ENCODE measurements at regions not wholly inside any gene's neighbourhood (a gene's known extent, or its start where the extent isn't known, plus 50 kb on each side); places are given as distances from the start of the nearest gene placed in this dataset.

- no peak for TF ChIP-seq CTCF (IDR thresholded peaks at IDR 0.05; ENCODE audit: control extremely low read depth in 1 of 3, insufficient read depth in 1 of 3, low read depth in 1 of 3, low read length in 3 of 3)
- TF ChIP-seq JUN (IDR thresholded peaks at IDR 0.05; ENCODE audit: low read depth, low read length), result no peak
- no peak for TF ChIP-seq NANOG (IDR thresholded peaks at IDR 0.05; ENCODE audit: insufficient read depth, low read depth, low read length, poor library complexity, severe bottlenecking)
- TF ChIP-seq SP4 (IDR thresholded peaks at IDR 0.05; ENCODE audit: low read length), result no peak
- TF ChIP-seq SP2 (IDR thresholded peaks at IDR 0.05; ENCODE audit: low read length), result no peak
Observed at GRCh38 chr3:118744186-118744585, 290.5 kb downstream of the IGSF11 start (continued).
